ENCODE measurements at regions not wholly inside any gene's neighbourhood (a gene's known extent, or its start where the extent isn't known, plus 50 kb on each side); places are given as distances from the start of the nearest gene placed in this dataset.

- TF ChIP-seq CTCF (IDR thresholded peaks at IDR 0.05) (no peak), POLR2A (IDR thresholded peaks at IDR 0.05) (no peak)
These were observed 378.0 kb downstream of the TBC1D4 start for GRCh38 chr13:75103976-75104375.
